Gastrocnemius medialis (tissue), 4 donors: ENCODE measurements at regions not wholly inside any gene's neighbourhood (a gene's known extent, or its start where the extent isn't known, plus 50 kb on each side); places are given as distances from the start of the nearest gene placed in this dataset.

Source experiments
- CTCF ChIP-seq, 5 experiments: fragments of 450-650 bp in 3 of 5; fragments of 200-600 bp in 2 of 5; sonication (generic) in 2 of 5; IDR thresholded peaks in 4 of 5; conservative IDR thresholded peaks in 1 of 5; 1 replicate in 4 of 5; 2 replicates in 1 of 5; pipeline ENCODE4 v1.5.1; 2016 to 2019; ENCODE audit warnings: antibody characterized with exemption in 5 of 5, mild to moderate bottlenecking in 3 of 5, moderate library complexity in 3 of 5
- POLR2A ChIP-seq, 2 donors: fragments of 450-650 bp; IDR thresholded peaks; one replicate each; pipeline ENCODE4 v1.6.1; 2017; ENCODE audit warnings: antibody characterized with exemption in 2 of 2, mild to moderate bottlenecking in 2 of 2, moderate library complexity in 2 of 2

- no peak for TF ChIP-seq CTCF (IDR thresholded peaks at IDR 0.05 in 4 of 5, conservative IDR thresholded peaks at IDR 0.05 in 1 of 5)
- TF ChIP-seq POLR2A (IDR thresholded peaks at IDR 0.05), result no peak
These were observed 73.5 kb upstream of the AKT3 start for GRCh38 chr1:243923292-243924171.
